Esophagus muscularis mucosa (tissue), 3 donors: ENCODE measurements at regions not wholly inside any gene's neighbourhood (a gene's known extent, or its start where the extent isn't known, plus 50 kb on each side); places are given as distances from the start of the nearest gene placed in this dataset.

Experiments used
- small RNA-seq, 3 donors: library from RNA; depleted of rRNA; stranded (forward); fragments of <200 nt; gene quantifications; one replicate each; pipeline ENCODE3, GENCODE V24; 2016

Small RNAs in the stretch of these regions (small RNA-seq; reads per million reads assigned to genes)
- 0 reads per million in 3 donors for gene UBE2V1P10
